IMR-90 (cell line): ENCODE measurements at regions not wholly inside any gene's neighbourhood (a gene's known extent, or its start where the extent isn't known, plus 50 kb on each side); places are given as distances from the start of the nearest gene placed in this dataset.

Experiments
- ATAC-seq: fragments of 200-7000 bp; cut with Tn5 transposase; 2 replicates; pipeline ENCODE4 v1.9.1; 2020; ENCODE audit warnings: low read depth, mild to moderate bottlenecking, moderate library complexity
- BruUV-seq: library from RNA; stranded (reverse); fragments of 400-500 nt; replicated peaks from 2 replicates; lab custom pipeline; 2021; lab: Mats Ljungman, UMichigan
- CTCF ChIA-PET: fragments of 300-600 bp; formaldehyde crosslinking; extraction: SDS; loops from one replicate; lab custom pipeline; 2021; ENCODE audit warnings: antibody characterized with exemption; lab: Yijun Ruan, JAX
- POLR2A ChIA-PET: fragments of 300-600 bp; sonication (Branson Sonifier 250); formaldehyde crosslinking; loops from one replicate; lab custom pipeline; 2022; ENCODE audit warnings: antibody characterized with exemption; ENCODE audit not compliant: unreplicated experiment; lab: Charles Lee
- DNase-seq: peaks from one replicate; pipeline ENCODE4 v3.0.0; 2013
- H2AFZ ChIP-seq: replicated peaks from 2 replicates; pipeline ENCODE3; 2013; ENCODE audit warnings: low read length, mild to moderate bottlenecking; ENCODE audit not compliant: poor library complexity
- H2AK5ac ChIP-seq: 2 replicates; pipeline ENCODE4 v1.6.1; 2013; ENCODE audit warnings: low read depth, low read length, inconsistent platforms
- H2AK9ac ChIP-seq: replicated peaks from 2 replicates; pipeline ENCODE3; 2013; ENCODE audit warnings: mild to moderate bottlenecking, low read depth, low read length, moderate library complexity; ENCODE audit not compliant: poor library complexity
- H2BK120ac ChIP-seq: 2 replicates; pipeline ENCODE4 v1.6.1; 2013; ENCODE audit warnings: low read depth, low read length, inconsistent platforms
- H2BK15ac ChIP-seq: 3 replicates; pipeline ENCODE4 v1.6.1; 2013; ENCODE audit warnings: low read depth, low read length, inconsistent platforms
- H2BK20ac ChIP-seq: 2 replicates; pipeline ENCODE4 v1.6.1; 2013; ENCODE audit warnings: low read depth, mild to moderate bottlenecking, inconsistent platforms, low read length, moderate library complexity
- H2BK5ac ChIP-seq: 2 replicates; pipeline ENCODE4 v1.6.1; 2013; ENCODE audit warnings: mild to moderate bottlenecking, low read depth, low read length, inconsistent platforms; ENCODE audit not compliant: poor library complexity, severe bottlenecking
- H3K14ac ChIP-seq: replicated peaks from 2 replicates; pipeline ENCODE4 v1.6.1; 2013; ENCODE audit warnings: low read depth, low read length, inconsistent platforms
- H3K18ac ChIP-seq: 2 replicates; pipeline ENCODE4 v1.6.1; 2013; ENCODE audit warnings: low read depth, low read length, control low read depth
- H3K23ac ChIP-seq: 2 replicates; pipeline ENCODE4 v1.6.1; 2013; ENCODE audit warnings: low read depth, low read length, inconsistent platforms
- H3K27ac ChIP-seq: 2 replicates; pipeline ENCODE4 v1.5.1; 2013; ENCODE audit warnings: mild to moderate bottlenecking, control low read depth, low read length; ENCODE audit not compliant: insufficient read depth
- H3K27me3 ChIP-seq: 2 replicates; pipeline ENCODE4 v1.6.1; 2013; ENCODE audit warnings: low read length; ENCODE audit not compliant: control insufficient read depth, insufficient read depth
- H3K36me3 ChIP-seq: 2 replicates; pipeline ENCODE4 v1.6.1; 2013; ENCODE audit warnings: low read length, mixed read lengths; ENCODE audit not compliant: control insufficient read depth, insufficient read depth
- H3K4ac ChIP-seq: 2 replicates; pipeline ENCODE4 v1.6.1; 2013; ENCODE audit warnings: low read depth, low read length, inconsistent platforms
- H3K4me1 ChIP-seq: 2 replicates; pipeline ENCODE4 v1.6.1; 2013; ENCODE audit warnings: low read length, mixed read lengths; ENCODE audit not compliant: control insufficient read depth, insufficient read depth
- H3K4me2 ChIP-seq: 2 replicates; pipeline ENCODE4 v1.6.1; 2013; ENCODE audit warnings: low read depth, mild to moderate bottlenecking, control low read depth, low read length, moderate library complexity
- H3K4me3 ChIP-seq: 2 replicates; pipeline ENCODE4 v1.5.1; 2013; ENCODE audit warnings: low read depth, mild to moderate bottlenecking, control low read depth, low read length, moderate library complexity; ENCODE audit not compliant: insufficient read depth
- H3K56ac ChIP-seq: 2 replicates; pipeline ENCODE4 v1.6.1; 2013; ENCODE audit warnings: low read length, inconsistent platforms; ENCODE audit not compliant: insufficient read depth; ENCODE audit errors: extremely low read depth
- H3K79me1 ChIP-seq, 2 experiments: 2 replicates each; pipeline ENCODE4 v1.6.1; 2013; ENCODE audit warnings: low read length in 2 of 2, inconsistent platforms in 1 of 2, low read depth in 1 of 2
- H3K9ac ChIP-seq: 2 replicates; pipeline ENCODE4 v1.6.1; 2013; ENCODE audit warnings: low read depth, low read length, control low read depth
- H3K9me1 ChIP-seq: 2 replicates; pipeline ENCODE4 v1.6.1; 2013; ENCODE audit warnings: low read length, inconsistent platforms; ENCODE audit not compliant: insufficient read depth
- H3K9me3 ChIP-seq: 2 replicates; pipeline ENCODE4 v1.6.1; 2013; ENCODE audit warnings: low read length; ENCODE audit not compliant: control insufficient read depth, insufficient read depth
- H4K20me1 ChIP-seq: 2 replicates; pipeline ENCODE4 v1.6.1; 2013; ENCODE audit warnings: low read length, inconsistent platforms; ENCODE audit not compliant: insufficient read depth
- H4K5ac ChIP-seq: 2 replicates; pipeline ENCODE4 v1.6.1; 2013; ENCODE audit warnings: mild to moderate bottlenecking, low read depth, low read length, control low read depth
- H4K8ac ChIP-seq, 2 experiments: 2 replicates each; pipeline ENCODE4 v1.6.1; 2013; ENCODE audit warnings: low read depth in 2 of 2, low read length in 2 of 2, control low read depth in 1 of 2, inconsistent platforms in 1 of 2
- H4K91ac ChIP-seq: 2 replicates; pipeline ENCODE4 v1.6.1; 2013; ENCODE audit warnings: low read depth, low read length, inconsistent platforms; ENCODE audit not compliant: insufficient read depth
- CEBPB ChIP-seq: IDR thresholded peaks from 2 replicates; pipeline ENCODE4 v1.6.1; 2012; ENCODE audit warnings: low read depth, low read length, improper control_type of control experiment
- CTCF ChIP-seq: conservative IDR thresholded peaks from 2 replicates; pipeline ENCODE4 v1.5.1; 2012; ENCODE audit warnings: mild to moderate bottlenecking, low read depth, low read length, improper control_type of control experiment
- POLR2A ChIP-seq: IDR thresholded peaks from 2 replicates; pipeline ENCODE4 v1.6.1; 2012; ENCODE audit warnings: mild to moderate bottlenecking, low read depth, low read length
- RCOR1 ChIP-seq: IDR thresholded peaks from 2 replicates; pipeline ENCODE4 v1.6.1; 2012; ENCODE audit warnings: mild to moderate bottlenecking, low read length, improper control_type of control experiment; ENCODE audit not compliant: insufficient replicate concordance
- RFX5 ChIP-seq: IDR thresholded peaks from 2 replicates; pipeline ENCODE4 v1.8.0; 2012; ENCODE audit warnings: low read depth, mild to moderate bottlenecking, low read length, moderate library complexity
- WGBS, 2 experiments: methylation state at CpG; one replicate each; pipeline versions ENCODE4 v1.1.5 to v1.1.7; 2013; ENCODE audit warnings: missing lambda C conversion rate in 2 of 2; ENCODE audit not compliant: insufficient read length in 1 of 2; ENCODE audit errors: extremely low coverage in 2 of 2; 5-methylcytosine and 5-hydroxymethylcytosine counted together
- dilution Hi-C: fragments of 300-500 bp; cut with HindIII; formaldehyde crosslinking; loops from one replicate; pipeline ENCODE4 v1.14.3; 2018; ENCODE audit warnings: low sequenced_read_pairs; ENCODE audit not compliant: unreplicated experiment
- in situ Hi-C: fragments of 300-500 bp; cut with MboI; formaldehyde crosslinking; loops from 3 replicates; pipeline ENCODE4 v1.14.3; 2019; ENCODE audit warnings: low sequenced_read_pairs, inconsistent platforms, mixed read lengths
- intact Hi-C: fragments of 100-400 bp; cut with micrococcal nuclease; formaldehyde crosslinking; loops from 2 replicates; pipeline ENCODE4 v1.10.0; 2022

GRCh38 chr14:82778008-82778590 lies 1244.4 kb upstream of the SEL1L start:
- DNase-seq = no peak
- H3K14ac ChIP-seq = no peak overlapping the region
- H2BK120ac ChIP-seq = no peak overlapping the region
- no peak overlapping the region for H3K4me3 ChIP-seq
- BruUV-seq = no TSS peak
- no CpG with 5 or more reads among the region's 1 CpG for WGBS, 2 experiments
- H4K20me1 ChIP-seq = no peaks in the 10 kb centered on the region
- POLR2A ChIA-PET = no interaction called here
- H3K79me1 ChIP-seq = no peaks in the 10 kb centered on the region
- no peak overlapping the region for H3K56ac ChIP-seq
- no peak overlapping the region for H4K8ac ChIP-seq
- CTCF ChIA-PET = no interaction called here
- H3K27ac ChIP-seq = no peak overlapping the region
- H2AK9ac ChIP-seq = no peak overlapping the region
- no peaks in the 10 kb centered on the region for H3K27me3 ChIP-seq
- ATAC-seq = no peak
- H2AK5ac ChIP-seq = no peak overlapping the region
- peaks cover 4% of the 10 kb centered on the region; the same call in 1 of the 2 replicates for H3K9me3 ChIP-seq
- H2BK5ac ChIP-seq = no peak overlapping the region
- no peak overlapping the region for H3K4ac ChIP-seq
- H3K23ac ChIP-seq = no peak overlapping the region
- no peak overlapping the region for H3K9ac ChIP-seq
- no peaks in the 10 kb centered on the region for H3K4me1 ChIP-seq
- intact Hi-C loops (no loop called here), dilution Hi-C loops (no loop called here), in situ Hi-C loops (no loop called here)
- H2BK20ac ChIP-seq = no peak overlapping the region
- H3K36me3 ChIP-seq = no peaks in the 10 kb centered on the region
- no peak overlapping the region for H3K18ac ChIP-seq
- no peak overlapping the region for H3K4me2 ChIP-seq
- H4K91ac ChIP-seq = no peak overlapping the region
- no peak overlapping the region for H2AFZ ChIP-seq
- H3K9me1 ChIP-seq = no peaks in the 10 kb centered on the region
- TF ChIP-seq CTCF = no peak
- no peak for TF ChIP-seq CEBPB
- no peak for TF ChIP-seq POLR2A
- TF ChIP-seq RFX5 = no peak
- TF ChIP-seq RCOR1 = no peak
- H4K5ac ChIP-seq = no peak overlapping the region
- H2BK15ac ChIP-seq = no peak overlapping the region
